Brain microvascular endothelial cell (primary cell): ENCODE measurements at regions not wholly inside any gene's neighbourhood (a gene's known extent, or its start where the extent isn't known, plus 50 kb on each side); places are given as distances from the start of the nearest gene placed in this dataset.

ENCODE experiments used
- DNase-seq: peaks from one replicate; pipeline ENCODE4 v3.0.0-alpha.2; 2020
- H3K27ac ChIP-seq: fragments of 250-450 bp; sonication (Bioruptor Pico); 2 replicates; pipeline ENCODE4 v1.5.1; 2020; ENCODE audit warnings: mild to moderate bottlenecking, moderate library complexity
- H3K27me3 ChIP-seq: fragments of 250-450 bp; sonication (Bioruptor Pico); replicated peaks from 2 replicates; pipeline ENCODE4 v1.5.1; 2020; ENCODE audit warnings: mild to moderate bottlenecking
- H3K36me3 ChIP-seq: fragments of 250-450 bp; sonication (Bioruptor Pico); replicated peaks from 2 replicates; pipeline ENCODE4 v1.5.1; 2020; ENCODE audit warnings: mild to moderate bottlenecking
- H3K4me3 ChIP-seq: 2 replicates; pipeline ENCODE4 v1.5.1; 2011; ENCODE audit warnings: low read depth, mild to moderate bottlenecking, control low read depth, low read length, moderate library complexity
- CTCF ChIP-seq: IDR thresholded peaks from 2 replicates; pipeline ENCODE4 v1.5.1; 2011; ENCODE audit warnings: low read depth, mild to moderate bottlenecking, moderate library complexity, low read length, control low read depth, inconsistent platforms; ENCODE audit errors: missing control alignments
- in situ Hi-C: cut with HindIII; loops from 2 replicates; pipeline ENCODE4 v1.10.0; 2017; ENCODE audit warnings: low sequenced_read_pairs, low pct_ligation_motif_present

GRCh38 chr1:115183721-115184259 is 94.5 kb upstream of the TSPAN2 start:
- in situ Hi-C loops = loop anchor here (25.0 kb wide), 1 partner anchor 279 kb away; no protein-coding TSS in a partner anchor

GRCh38 chr1:115183158-115183557 is 93.9 kb upstream of the TSPAN2 start:
- no peak for DNase-seq
- in situ Hi-C loops = loop anchor here (25.0 kb wide), 1 partner anchor 279 kb away; no protein-coding TSS in a partner anchor
- TF ChIP-seq CTCF = no peak
- Histone ChIP-seq H3K36me3 (no peaks in the 10 kb centered on the region), H3K27me3 (no peaks in the 10 kb centered on the region), H3K27ac (no peak overlapping the region), H3K4me3 (no peak overlapping the region)

More at GRCh38 chr1:115183721-115184259, 94.5 kb upstream of the TSPAN2 start:
- Histone ChIP-seq H3K27ac (no peak overlapping the region), H3K36me3 (no peaks in the 10 kb centered on the region), H3K27me3 (no peaks in the 10 kb centered on the region), H3K4me3 (no peak overlapping the region)
- DNase-seq = no peak
- no peak for TF ChIP-seq CTCF

GRCh38 chr1:115182012-115182715 is 92.9 kb upstream of the TSPAN2 start:
- TF ChIP-seq CTCF = no peak
- no peak overlapping the region for H3K4me3 ChIP-seq
- in situ Hi-C loops = loop anchor here (25.0 kb wide), 1 partner anchor 280 kb away; no protein-coding TSS in a partner anchor
- H3K27ac ChIP-seq = no peak overlapping the region
- H3K36me3 ChIP-seq = no peaks in the 10 kb centered on the region
- no peaks in the 10 kb centered on the region for H3K27me3 ChIP-seq
- DNase-seq = no peak

GRCh38 chr1:115181231-115181630 is 91.9 kb upstream of the TSPAN2 start:
- H3K27ac ChIP-seq = no peak overlapping the region
- TF ChIP-seq CTCF = no peak
- in situ Hi-C loops = loop anchor here (25.0 kb wide), 1 partner anchor 281 kb away; no protein-coding TSS in a partner anchor
- no peak for DNase-seq
- no peaks in the 10 kb centered on the region for H3K36me3 ChIP-seq
- H3K27me3 ChIP-seq = no peaks in the 10 kb centered on the region
- H3K4me3 ChIP-seq = no peak overlapping the region

GRCh38 chr1:115179397-115180079 is 90.2 kb upstream of the TSPAN2 start:
- in situ Hi-C loops = loop anchor here (25.0 kb wide), 1 partner anchor 283 kb away; no protein-coding TSS in a partner anchor
- Histone ChIP-seq H3K27ac (peak overlapping the region; percentile 29), H3K27me3 (no peaks in the 10 kb centered on the region), H3K4me3 (no peak overlapping the region), H3K36me3 (no peaks in the 10 kb centered on the region)
- DNase-seq = peak; percentile 98
- TF ChIP-seq CTCF = no peak
